DMS79 (cell line): ENCODE measurements at regions not wholly inside any gene's neighbourhood (a gene's known extent, or its start where the extent isn't known, plus 50 kb on each side); places are given as distances from the start of the nearest gene placed in this dataset.
"Not testable (repeated sequence)": the region's sequence is repeated elsewhere in the genome, so short reads cannot be mapped to it uniquely, and the experiment has no call there.

ENCODE experiments used
- DNase-seq: peaks from one replicate; lab custom pipeline; 2025; lab: John Stamatoyannopoulos, UW

DNA sequence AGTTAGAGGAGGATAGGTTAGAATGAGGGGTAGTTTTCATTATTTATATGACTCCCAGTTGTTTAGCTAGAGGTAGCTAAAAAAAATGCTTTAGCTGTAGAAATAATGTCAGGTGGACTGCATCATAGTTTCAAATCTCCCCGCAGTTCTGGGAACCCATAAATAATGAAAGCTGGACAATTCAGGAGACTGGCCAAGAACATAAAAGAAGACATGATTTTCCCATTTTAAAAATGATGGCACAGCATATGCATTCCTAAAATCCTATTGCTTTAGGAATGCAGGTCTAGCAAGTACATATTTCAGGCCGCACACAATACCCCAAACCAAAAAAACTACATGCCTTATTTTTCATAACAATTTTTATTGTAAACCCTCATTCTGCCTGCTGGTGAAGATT is 143.3 kb downstream of the CTH start:
- DNase-seq: no peak

DNA sequence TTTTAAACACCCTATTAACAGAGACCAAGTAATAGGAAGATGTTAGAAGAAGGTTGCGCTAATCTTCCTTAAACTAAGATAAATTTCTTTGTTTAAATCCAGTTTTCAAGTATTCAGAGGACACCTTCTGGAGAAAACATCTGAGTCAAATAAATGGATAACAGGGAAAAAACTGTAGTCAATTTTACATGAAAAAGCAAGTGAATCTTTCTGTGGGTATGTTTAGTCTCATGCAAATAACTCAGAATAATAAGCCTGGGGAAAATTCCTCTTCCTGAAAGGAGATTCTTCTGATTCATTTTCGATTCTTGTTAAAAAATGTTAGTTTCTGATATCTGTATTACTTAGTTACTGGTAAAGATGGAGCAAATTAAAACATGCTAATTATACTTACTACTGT is 145.5 kb downstream of the CTH start:
- no peak for DNase-seq

DNA sequence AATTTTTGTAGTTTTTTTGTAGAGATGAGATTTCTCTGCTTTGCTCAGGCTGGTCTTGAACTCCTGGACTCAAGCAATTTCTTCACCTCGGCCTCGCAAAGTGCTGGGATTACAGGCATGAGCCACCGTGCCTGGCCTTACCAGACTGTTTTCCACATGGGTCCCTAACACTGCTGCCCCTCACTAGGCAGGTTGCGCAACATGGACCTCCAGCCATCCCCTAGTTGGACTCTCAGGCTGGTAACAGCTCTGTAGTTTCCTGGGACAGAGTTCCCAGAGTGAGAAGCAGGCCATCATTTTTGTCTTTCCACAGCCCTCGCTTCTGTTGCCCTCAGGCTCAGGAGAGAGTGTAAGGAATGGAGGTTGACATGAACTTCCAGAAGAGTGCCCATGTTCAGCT is 156.1 kb downstream of the CTH start:
- no peak for DNase-seq

DNA sequence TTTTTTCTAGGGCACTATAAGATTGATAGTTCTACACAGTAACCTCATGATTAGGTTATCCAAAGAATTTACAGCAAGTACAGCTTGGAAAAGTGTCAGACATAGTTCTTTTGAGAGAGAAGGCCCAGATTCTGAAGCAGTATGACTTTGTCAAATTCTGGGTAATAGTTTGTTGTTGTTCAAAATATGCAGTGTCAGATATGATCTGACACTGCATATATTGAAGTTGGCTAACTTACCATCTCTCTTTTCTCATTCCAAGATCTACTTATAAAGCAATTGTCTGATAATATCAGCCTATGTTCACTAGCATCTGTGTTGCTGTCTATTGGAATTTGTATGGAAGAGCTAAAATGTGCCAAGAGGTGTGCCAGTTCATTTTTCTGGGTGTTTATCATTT is 160.1 kb downstream of the CTH start:
- DNase-seq: no peak

DNA sequence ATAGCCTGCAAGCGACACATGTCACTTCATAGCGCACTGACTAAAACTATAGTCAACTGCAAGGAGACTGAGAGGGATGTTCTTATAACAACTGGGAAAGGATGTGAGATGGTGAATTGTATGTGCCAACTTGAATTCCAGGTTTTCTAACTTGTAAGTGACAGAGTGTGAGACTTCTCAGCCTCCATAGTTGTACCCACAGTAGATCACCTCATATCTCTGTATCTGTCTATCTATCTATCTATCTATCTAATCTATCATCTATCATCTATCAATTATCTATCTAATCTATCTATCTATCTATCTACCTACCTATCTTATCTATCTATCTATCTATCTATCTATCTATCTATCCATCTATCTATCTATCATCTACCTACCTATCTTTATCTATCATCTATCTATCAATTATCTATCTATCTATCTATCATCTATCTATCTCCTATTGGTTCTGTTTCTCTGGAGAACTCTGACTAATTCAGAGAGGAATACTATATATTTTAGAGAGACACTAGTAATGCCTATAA is 162.3 kb downstream of the CTH start:
- DNase-seq: no peak

DNA sequence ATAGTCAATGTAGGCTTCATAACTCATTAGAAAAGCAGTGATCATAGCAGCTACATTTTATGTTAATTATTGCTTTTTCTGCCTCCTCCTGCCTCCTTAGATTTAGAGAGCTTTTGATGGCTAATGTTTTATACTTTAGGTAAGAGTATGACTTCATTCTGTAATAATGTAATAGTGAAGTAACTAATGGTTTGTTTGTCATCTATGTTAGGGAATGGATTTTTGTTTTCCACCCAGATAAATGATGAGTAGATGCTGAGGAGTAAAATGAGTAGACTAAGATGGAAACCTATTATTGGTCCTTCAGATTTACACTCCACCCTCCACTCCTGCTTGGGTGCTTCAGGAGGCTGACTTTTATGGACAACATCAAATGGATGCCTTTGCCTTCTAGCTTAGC is 170.6 kb downstream of the CTH start:
- DNase-seq: no peak

DNA sequence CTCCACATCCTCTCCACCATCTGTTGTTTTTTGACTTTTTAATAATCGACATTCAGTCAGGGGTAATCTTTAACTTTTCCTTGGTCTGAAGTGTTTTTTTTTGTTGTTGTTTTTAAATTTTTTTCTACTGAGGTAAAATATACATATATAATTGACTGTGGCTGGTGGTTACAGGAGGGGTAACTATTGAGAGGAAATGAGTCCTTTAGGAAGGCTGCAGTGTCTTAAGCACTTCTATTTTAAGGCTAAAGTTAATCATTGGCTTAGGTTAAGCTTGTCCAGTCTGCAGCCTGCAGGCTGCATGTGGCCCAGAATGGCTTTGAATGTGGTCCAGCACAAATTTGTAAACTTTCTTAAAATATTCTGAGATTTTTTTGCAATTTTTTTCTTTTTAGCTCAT is 172.5 kb downstream of the CTH start:
- no peak for DNase-seq

DNA sequence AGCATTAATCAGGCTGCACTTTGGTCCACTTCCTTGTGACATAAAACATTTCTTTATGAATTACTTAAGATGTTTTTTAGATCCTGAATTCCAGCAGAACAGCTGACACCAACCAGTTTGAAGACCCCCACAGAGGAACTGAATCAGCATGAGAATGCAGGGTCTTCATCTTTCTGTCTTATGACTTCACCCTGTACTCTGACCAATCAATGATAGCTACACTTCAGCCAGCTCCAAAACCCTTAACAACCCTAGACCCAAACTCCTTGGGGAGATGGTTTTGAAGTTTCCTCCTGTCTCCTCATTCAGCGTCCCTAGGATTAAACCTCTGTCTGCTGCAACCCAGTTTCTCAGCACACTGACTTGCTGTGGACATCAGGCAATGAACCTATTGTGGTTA is 175.0 kb downstream of the CTH start:
- no peak for DNase-seq

DNA sequence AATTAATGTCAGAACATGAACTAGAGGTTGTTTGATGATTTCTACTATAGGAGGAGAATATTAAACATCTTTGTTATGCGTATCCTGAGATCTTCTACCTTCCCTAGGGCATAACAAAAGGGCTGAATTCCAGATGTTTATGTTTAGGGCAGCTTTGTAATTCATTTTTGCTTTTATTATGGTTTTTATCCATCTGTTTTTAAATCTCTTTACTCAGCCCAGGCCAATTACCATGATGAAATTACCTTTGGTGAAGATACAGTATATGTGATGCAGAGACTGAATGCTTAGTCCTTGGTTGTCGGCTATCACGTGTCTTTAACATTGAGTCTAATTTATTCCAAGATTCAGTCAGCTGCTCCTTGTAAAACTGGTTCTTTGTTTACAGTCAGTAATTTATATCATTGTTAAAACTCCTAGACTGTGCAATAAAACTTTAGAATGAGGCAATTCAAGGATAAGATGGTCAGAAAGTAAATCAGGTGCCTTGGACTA is 176.9 kb downstream of the CTH start:
- DNase-seq: no peak

DNA sequence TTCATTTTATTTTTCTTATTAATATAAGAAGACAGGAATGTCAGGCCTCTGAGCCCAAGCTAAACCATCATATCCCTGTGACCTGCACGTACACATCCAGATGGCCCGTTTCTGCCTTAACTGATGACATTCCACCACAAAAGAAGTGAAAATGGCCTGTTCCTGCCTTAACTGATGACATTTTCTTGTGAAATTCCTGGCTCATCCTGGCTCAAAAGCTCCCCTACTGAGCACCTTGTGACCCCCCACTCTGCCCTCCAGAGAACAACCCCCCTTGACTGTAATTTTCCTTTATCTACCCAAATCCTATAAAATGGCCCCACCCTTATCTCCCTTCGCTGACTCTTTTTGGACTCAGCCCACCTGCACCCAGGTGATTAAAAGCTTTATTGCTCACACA is 182.5 kb downstream of the CTH start:
- DNase-seq: not testable (repeated sequence)

DNA sequence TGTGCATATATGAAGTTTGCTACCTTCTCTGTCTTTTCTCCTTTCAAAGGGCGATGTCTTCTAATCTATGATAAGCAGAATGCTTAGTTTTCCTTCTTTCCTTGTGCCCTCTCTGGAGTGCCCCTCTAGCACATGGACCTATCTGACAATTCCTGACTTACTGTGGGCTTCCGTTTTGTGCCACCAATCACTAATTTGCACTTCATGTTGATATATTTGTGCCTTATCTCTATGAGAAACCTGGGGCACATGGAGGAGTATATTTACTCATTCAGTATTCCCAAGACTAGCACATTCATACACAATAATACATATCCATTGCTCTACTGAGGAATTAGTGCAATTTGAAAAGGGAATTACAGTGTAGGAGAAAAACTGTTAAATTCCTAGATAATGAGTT is 197.7 kb downstream of the CTH start:
- DNase-seq: no peak

DNA sequence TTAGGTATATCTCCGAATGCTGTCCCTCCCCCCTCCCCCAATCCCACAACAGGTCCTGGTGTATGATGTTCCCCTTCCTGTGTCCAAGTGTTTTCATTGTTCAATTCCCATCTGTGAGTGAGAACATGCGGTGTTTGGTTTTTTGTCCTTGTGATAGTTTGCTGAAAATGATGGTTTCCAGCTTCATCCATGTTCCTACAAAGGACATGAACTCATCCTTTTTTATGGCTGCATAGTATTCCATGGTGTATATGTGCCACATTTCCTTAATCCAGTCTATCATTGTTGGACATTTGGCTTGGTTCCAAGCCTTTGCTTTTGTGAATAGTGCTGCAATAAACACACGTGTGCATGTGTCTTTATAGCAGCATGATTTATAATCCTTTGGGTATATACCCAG is 199.1 kb downstream of the CTH start:
- DNase-seq: not testable (repeated sequence)

DNA sequence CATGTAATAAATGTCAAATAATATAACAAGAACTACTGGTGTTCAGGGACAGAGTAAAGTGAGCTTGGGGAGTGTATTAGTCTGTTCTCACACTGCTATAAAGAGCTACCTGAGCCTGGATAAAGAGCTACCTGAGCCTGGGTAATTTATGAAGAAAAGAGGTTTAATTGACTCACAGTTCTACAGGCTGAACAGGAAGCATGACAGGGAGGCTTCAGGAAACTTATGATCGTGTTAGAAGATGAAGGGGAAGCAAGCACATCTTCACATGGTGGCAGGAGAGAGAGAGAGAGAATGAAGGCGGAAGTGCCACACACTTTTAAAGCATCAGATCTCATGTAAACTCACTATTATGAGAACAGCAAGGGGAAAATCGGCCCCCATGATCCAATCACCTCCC is 205.9 kb downstream of the CTH start:
- no peak for DNase-seq

DNA sequence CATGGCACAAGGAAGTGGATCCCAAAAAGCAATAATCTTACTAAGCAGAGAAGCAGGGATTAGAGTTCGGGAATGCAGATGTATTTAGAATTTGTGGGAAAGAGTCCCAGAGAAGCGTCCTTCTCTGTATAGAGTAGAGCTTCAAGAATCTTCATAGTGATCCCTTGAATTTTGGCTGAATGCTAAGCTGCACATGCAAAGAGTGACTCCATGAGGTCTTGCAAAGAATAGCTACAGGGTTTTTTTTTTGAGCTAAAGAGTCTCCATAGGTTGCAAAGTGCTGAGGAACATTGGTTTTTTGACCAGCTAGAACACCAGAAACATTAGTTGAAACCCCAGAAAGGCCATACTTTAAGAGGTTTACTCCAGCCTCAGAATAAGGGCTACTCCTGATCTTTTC is 206.7 kb downstream of the CTH start:
- DNase-seq: no peak

DNA sequence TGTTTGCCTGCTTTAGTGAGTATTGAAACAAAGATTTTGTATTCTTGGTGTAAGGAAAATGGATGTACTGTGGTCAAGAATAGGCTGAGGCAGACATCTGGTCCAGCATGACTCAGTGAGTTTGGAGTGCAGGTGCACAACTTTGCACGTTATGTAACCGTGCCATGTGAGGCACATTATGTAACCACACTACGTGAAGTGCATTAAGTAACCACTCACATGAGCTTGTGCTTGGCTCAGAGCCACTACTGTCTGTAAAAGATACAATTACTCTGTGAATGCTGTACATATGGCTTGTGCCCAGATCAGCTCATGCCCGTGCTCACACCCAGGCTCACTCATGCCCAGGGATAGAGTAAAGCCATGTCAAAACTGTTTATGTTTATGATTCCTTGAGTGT is 216.8 kb downstream of the CTH start:
- DNase-seq: no peak

DNA sequence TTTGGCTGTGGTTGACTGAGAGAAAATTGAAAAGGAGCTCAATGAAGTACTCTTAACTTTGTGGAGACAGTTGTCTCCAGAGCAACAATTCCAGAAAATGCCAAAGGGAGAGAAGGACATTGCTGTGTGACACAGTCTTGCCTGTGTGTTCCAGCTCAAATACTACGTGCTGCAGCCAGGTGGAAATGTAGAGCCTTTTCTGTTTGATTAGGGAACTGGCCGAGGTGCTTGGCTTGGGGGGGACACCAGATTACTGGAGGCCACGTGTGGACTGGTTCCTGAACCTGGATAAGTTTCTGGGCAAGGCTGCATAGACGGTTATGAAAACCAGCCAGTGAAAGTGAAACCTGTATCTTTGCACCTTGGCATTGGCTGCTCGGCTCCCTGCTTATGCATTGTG is 217.9 kb downstream of the CTH start:
- no peak for DNase-seq

DNA sequence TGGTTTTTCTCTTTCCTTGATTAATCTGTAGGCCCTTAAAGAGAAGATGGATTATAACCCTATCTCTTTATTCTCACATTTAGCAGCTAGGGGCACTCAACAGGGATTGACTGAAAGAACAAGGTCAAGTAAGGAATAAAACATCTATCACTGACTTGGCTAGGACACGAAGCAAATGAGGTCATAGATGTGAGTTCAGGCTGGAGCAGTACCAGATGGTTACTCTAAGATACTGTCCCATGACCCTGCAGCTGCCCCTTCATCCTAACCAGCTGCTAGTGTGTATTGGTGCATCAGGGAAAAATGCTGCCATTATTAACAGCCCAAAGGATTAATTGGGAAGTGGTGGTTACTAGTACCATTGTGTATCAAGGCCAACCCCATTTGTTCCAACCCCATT is 221.9 kb downstream of the CTH start:
- no peak for DNase-seq

DNA sequence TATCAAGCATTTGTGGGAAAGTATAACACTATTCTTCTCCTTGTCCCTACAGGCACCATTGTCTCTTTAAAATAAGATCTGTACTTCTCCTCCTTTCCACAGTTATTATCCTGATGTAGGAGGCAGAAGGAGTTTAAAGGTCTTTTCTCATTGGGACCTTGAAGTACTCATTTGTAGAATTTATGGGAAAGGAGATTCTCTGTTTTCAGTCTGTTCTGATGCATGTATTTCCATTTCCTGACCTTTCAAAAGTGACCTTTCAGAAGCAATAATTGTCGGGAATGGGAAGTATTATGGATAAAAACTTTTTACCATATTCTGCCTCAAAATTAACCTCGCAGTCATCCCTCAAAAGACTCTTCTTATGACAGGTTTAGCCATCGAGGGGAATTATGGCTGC is 224.8 kb downstream of the CTH start:
- DNase-seq: no peak

DNA sequence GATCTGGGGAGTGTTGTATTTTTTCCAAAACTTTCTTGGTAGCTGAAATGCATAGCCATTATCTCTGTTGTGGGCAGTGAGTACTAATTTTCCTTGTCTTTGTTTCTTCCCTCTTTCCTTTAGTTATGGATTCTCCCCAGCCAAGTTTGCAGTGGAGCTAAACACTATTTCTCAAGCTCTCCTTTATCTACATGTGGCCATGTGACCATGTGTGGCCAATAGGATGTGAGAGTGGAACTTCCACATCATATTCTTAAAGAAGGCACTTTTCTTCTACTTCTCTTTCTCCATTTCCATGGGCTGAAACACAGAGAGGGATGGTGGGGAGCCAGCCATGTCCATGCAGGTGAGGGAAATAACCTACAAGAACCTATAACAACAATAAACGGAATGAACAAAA is 230.8 kb downstream of the CTH start:
- DNase-seq: no peak

DNA sequence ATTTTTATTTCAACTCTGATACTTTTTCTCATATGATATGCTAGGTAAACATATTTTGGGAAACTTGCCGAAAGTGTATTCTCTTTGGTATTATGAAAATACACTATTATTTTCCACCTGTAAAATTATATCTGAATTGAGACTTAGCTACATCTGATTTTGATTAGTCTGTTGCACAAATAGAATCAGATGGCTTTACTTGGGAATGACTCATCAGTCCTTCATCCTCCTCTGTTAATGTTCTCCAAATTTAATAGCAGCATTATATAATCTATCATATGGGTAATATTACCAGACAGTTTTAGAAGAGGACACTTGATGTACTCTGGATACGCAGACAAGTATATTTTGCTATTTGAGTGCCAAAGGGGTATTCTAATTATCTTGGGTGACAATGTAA is 245.3 kb downstream of the CTH start:
- DNase-seq: no peak

DNA sequence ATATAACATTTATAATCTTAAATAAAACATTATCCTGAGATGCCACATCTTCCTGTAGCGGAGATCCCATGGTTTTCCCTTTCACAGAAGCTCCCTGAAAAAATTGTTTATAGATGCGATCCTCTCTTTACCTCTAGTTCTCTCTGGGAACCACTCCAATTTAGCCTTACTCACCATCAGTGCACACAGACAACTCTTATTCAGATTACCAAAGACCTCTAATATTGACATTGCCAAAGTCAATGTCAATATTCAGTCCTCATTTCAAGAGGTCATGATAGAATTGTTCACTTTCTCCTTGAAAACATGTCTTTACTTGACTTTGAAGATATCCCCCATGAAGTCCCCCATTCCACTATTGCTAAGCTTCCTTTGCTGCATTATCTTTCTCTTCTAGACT is 248.8 kb downstream of the CTH start:
- DNase-seq: no peak

DNA sequence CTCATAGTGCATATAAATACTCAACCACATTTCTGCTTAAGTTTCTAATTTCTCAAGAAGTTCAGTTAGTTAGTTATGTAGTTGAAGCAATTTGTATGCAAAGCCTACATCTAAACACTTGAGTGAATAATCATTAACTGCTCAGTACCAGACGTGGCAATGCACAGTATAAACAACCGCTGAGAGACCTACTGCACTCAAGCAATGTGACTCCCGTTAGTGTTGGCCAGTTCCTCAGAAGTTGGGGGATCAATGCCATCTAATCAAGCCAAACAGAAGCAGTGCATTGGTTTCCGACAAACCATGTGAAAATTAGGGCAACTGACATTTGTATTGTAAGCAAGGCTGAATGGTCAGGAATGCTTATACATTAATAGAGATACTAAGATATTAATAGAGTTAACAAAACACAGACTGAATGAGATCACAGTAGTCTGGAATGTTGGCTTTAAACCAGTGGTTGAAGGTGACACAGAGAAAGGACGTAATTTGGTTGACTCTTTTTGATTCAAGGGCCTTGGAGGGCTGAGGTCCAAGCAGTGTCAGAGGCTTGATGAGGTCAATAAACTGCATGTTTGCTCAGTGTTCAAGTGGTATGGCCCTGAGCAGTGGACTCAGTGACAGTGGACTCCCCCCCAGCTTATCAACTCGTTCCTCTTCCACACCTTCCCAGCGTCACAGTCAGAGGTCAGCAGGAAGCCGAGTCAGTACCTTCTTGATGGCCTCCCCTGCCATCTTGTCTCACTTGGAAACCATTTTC is 255.5 kb downstream of the CTH start:
- no peak for DNase-seq

DNA sequence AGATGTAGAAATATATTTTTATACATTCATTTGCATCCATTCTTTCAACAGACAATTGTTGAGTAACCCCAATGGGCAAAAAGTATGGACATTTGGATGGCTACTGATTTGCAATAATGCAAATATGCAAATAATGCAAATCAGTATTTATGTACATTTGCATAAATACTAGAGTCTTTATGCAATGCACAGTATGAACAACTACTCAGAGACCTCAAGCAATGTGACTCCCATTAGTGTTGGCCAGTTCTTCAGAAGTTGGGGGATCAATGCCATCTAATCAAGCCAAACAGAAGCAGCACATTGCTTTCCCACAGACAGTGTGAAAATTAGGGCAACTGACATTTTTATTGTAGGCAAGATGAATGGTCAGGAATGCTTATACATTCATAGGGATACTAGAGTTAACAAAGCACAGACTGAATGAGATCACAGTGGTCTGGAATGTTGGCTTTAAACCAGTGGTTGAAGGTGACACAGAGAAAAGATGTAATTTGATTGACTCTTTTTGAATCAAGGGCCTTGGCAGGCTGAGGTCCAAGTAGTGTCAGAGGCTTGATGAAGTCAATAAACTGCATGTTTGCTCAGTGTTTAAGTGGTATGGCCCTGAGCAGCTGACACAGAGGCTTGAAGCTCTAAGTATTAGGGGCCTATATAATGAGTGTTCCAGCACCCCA is 256.6 kb downstream of the CTH start:
- DNase-seq: no peak

DNA sequence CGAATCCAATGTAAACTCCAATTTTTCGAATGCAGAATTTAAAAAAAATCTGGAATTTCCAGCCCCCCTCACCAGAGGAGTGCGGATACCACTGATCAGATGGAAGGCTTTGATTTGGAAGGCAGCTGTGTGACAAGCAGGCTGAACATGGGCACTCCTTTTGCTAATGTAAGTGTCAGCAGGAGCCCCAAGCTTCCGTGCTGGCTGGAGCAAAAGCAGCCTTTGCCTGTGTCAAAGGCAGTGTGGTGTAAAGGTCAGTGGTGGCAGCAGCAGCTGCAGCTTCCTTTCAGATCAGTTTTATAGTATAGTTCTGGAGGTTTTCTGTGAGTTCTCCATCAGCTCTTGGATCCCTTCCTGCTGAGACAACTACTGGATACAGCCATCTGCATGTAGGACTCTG is 259.9 kb downstream of the CTH start:
- DNase-seq: no peak
